Liver (tissue), 8 donors: ENCODE measurements at regions not wholly inside any gene's neighbourhood (a gene's known extent, or its start where the extent isn't known, plus 50 kb on each side); places are given as distances from the start of the nearest gene placed in this dataset.

Source experiments
- DNase-seq: peaks from one replicate; pipeline ENCODE4 v3.0.0-alpha.2; 2017; ENCODE audit warnings: low spot score
- H3K27ac ChIP-seq, 2 donors: one replicate each; pipeline ENCODE4 v1.7.0; 2013; ENCODE audit warnings: inconsistent platforms in 2 of 2, low read length in 2 of 2, control low read depth in 1 of 2, low read depth in 1 of 2, mild to moderate bottlenecking in 1 of 2
- H3K27me3 ChIP-seq, 4 donors: one replicate each; pipeline versions ENCODE4 v1.6.1 to v1.7.0; 2013; ENCODE audit warnings: low read length in 3 of 4, inconsistent platforms in 1 of 4, mild to moderate bottlenecking in 1 of 4, moderate library complexity in 1 of 4; ENCODE audit not compliant: control insufficient read depth in 4 of 4, insufficient read depth in 4 of 4
- H3K36me3 ChIP-seq, 4 donors: one replicate each; pipeline versions ENCODE4 v1.6.1 to v1.7.0; 2013; ENCODE audit warnings: low read length in 3 of 4, mild to moderate bottlenecking in 3 of 4, low read depth in 1 of 4, moderate library complexity in 1 of 4; ENCODE audit not compliant: control insufficient read depth in 4 of 4, insufficient read depth in 3 of 4
- H3K4me1 ChIP-seq, 4 donors: one replicate each; pipeline versions ENCODE4 v1.6.1 to v1.7.0; 2013; ENCODE audit warnings: low read length in 3 of 4, mild to moderate bottlenecking in 3 of 4, moderate library complexity in 1 of 4; ENCODE audit not compliant: control insufficient read depth in 4 of 4, insufficient read depth in 4 of 4
- H3K4me3 ChIP-seq, 3 donors: one replicate each; pipeline versions ENCODE4 v1.6.1 to v1.7.0; 2013; ENCODE audit warnings: low read length in 3 of 3, control low read depth in 1 of 3, low read depth in 1 of 3, mild to moderate bottlenecking in 1 of 3
- H3K9ac ChIP-seq, 2 donors: one replicate each; pipeline ENCODE4 v1.7.0; 2013; ENCODE audit warnings: low read length in 2 of 2, mild to moderate bottlenecking in 2 of 2, moderate library complexity in 2 of 2, control low read depth in 1 of 2, low read depth in 1 of 2
- H3K9me3 ChIP-seq, 4 donors: one replicate each; pipeline versions ENCODE4 v1.6.1 to v1.7.0; 2013; ENCODE audit warnings: low read length in 3 of 4; ENCODE audit not compliant: control insufficient read depth in 4 of 4
- CTCF ChIP-seq: fragments of 150-350 bp; IDR thresholded peaks from 2 replicates; pipeline ENCODE4 v1.5.1; 2017; ENCODE audit warnings: improper control_type of control experiment, low read depth, low read length; ENCODE audit not compliant: missing input control
- EGR1 ChIP-seq, 2 donors: IDR thresholded peaks; 2 replicates each; pipeline ENCODE4 v1.6.1; 2016 to 2018; ENCODE audit warnings: antibody characterized with exemption in 2 of 2, low read depth in 2 of 2
- FOXA1 ChIP-seq: IDR thresholded peaks from 2 replicates; pipeline ENCODE4 v1.6.1; 2016; ENCODE audit warnings: antibody characterized with exemption
- FOXA2 ChIP-seq: IDR thresholded peaks from 2 replicates; pipeline ENCODE4 v1.6.1; 2016; ENCODE audit warnings: antibody characterized with exemption
- HNF4A ChIP-seq, 2 donors: conservative IDR thresholded peaks; 2 replicates each; pipeline ENCODE4 v1.6.1; 2016; ENCODE audit warnings: antibody characterized with exemption in 2 of 2, mild to moderate bottlenecking in 2 of 2
- HNF4G ChIP-seq: IDR thresholded peaks from 2 replicates; pipeline ENCODE4 v1.6.1; 2016; ENCODE audit warnings: antibody characterized with exemption
- JUND ChIP-seq, 2 donors: IDR thresholded peaks; 2 replicates each; pipeline ENCODE4 v1.6.1; 2016; ENCODE audit warnings: antibody characterized with exemption in 2 of 2
- MAX ChIP-seq: IDR thresholded peaks from 2 replicates; pipeline ENCODE4 v1.6.1; 2016; ENCODE audit warnings: antibody characterized with exemption
- RXRA ChIP-seq, 2 donors: IDR thresholded peaks; 2 replicates each; pipeline ENCODE4 v1.6.1; 2017 to 2018; ENCODE audit warnings: antibody characterized with exemption in 2 of 2, mild to moderate bottlenecking in 1 of 2
- TAF1 ChIP-seq: conservative IDR thresholded peaks from 2 replicates; pipeline ENCODE4 v1.6.1; 2016; ENCODE audit warnings: antibody characterized with exemption, mild to moderate bottlenecking
- WGBS: extraction: QIAGEN DNeasy Blood & Tissue Kit; methylation state at CpG from one replicate; pipeline ENCODE4 v1.1.7; 2013; 5-methylcytosine and 5-hydroxymethylcytosine counted together
- TF ChIP-seq, protein P1 (sequence below): IDR thresholded peaks from 2 replicates; pipeline ENCODE4 v1.6.1; 2016; ENCODE audit warnings: antibody characterized with exemption, mild to moderate bottlenecking
- TF ChIP-seq, protein P2 (sequence below): IDR thresholded peaks from 2 replicates; pipeline ENCODE4 v1.6.1; 2016; ENCODE audit warnings: antibody characterized with exemption
- donor health status: healthy.
- donor health status: healthy.
- donor health status: healthy.
- donor health status: healthy.
- donor health status: healthy.

GRCh38 chr14:26938054-26938453 lies 340.2 kb upstream of the NOVA1 start:
- Histone ChIP-seq H3K4me3 (no peak overlapping the region), H3K27me3 (no peaks in the 10 kb centered on the region), H3K36me3 (no peaks in the 10 kb centered on the region), H3K9ac (no peak overlapping the region), H3K9me3 (no peaks in the 10 kb centered on the region), H3K27ac (no peak overlapping the region), H3K4me1 (no peaks in the 10 kb centered on the region)
- 74% methylated on average over 1 of the region's 1 CpG for WGBS
- no peak for DNase-seq
- no peak for TF ChIP-seq JUND (IDR thresholded peaks at IDR 0.05)
- TF ChIP-seq, protein P1, sequence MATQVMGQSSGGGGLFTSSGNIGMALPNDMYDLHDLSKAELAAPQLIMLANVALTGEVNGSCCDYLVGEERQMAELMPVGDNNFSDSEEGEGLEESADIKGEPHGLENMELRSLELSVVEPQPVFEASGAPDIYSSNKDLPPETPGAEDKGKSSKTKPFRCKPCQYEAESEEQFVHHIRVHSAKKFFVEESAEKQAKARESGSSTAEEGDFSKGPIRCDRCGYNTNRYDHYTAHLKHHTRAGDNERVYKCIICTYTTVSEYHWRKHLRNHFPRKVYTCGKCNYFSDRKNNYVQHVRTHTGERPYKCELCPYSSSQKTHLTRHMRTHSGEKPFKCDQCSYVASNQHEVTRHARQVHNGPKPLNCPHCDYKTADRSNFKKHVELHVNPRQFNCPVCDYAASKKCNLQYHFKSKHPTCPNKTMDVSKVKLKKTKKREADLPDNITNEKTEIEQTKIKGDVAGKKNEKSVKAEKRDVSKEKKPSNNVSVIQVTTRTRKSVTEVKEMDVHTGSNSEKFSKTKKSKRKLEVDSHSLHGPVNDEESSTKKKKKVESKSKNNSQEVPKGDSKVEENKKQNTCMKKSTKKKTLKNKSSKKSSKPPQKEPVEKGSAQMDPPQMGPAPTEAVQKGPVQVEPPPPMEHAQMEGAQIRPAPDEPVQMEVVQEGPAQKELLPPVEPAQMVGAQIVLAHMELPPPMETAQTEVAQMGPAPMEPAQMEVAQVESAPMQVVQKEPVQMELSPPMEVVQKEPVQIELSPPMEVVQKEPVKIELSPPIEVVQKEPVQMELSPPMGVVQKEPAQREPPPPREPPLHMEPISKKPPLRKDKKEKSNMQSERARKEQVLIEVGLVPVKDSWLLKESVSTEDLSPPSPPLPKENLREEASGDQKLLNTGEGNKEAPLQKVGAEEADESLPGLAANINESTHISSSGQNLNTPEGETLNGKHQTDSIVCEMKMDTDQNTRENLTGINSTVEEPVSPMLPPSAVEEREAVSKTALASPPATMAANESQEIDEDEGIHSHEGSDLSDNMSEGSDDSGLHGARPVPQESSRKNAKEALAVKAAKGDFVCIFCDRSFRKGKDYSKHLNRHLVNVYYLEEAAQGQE: no peak
- no peak for TF ChIP-seq FOXA1
- no peak for TF ChIP-seq MAX
- TF ChIP-seq HNF4G: no peak
- TF ChIP-seq CTCF: no peak
- TF ChIP-seq, protein P2, sequence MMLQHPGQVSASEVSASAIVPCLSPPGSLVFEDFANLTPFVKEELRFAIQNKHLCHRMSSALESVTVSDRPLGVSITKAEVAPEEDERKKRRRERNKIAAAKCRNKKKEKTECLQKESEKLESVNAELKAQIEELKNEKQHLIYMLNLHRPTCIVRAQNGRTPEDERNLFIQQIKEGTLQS: no peak
- TF ChIP-seq FOXA2: no peak
- no peak for TF ChIP-seq RXRA (IDR thresholded peaks at IDR 0.05)
- TF ChIP-seq EGR1 (IDR thresholded peaks at IDR 0.05; ENCODE audit: low read depth in 2 of 2): no peak
- no peak for TF ChIP-seq HNF4A (conservative IDR thresholded peaks at IDR 0.05)

DNA sequence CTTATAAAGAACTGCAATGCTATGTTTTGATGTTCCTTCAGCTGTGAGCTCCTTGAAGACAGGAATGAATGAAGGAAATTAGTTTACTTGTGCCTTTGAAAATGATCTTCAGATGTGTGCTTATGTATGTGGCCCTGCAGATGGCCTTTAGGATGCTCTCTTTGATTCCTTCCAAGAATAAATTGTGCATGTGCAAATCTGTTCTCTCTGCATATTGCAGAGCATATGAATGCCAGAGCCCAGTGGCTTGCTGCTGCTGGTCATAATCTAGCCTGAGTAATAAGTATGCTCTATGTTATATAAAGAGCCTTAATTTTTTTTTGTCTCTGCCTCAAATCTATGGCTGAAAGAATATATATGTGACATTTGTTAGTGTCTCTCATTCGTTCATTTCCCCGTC lies 341.9 kb upstream of the NOVA1 start:
- DNase-seq: no peak
- TF ChIP-seq FOXA2 (no peak), TAF1 (no peak), CTCF (no peak), RXRA (IDR thresholded peaks at IDR 0.05) (no peak), FOXA1 (no peak), JUND (IDR thresholded peaks at IDR 0.05) (no peak)
- TF ChIP-seq, protein P1: no peak
- no peaks in the 10 kb centered on the region for H3K9me3 ChIP-seq
- no peak overlapping the region for H3K9ac ChIP-seq
- 76% methylated on average over 2 of the region's 2 CpGs for WGBS
- no peak overlapping the region for H3K4me3 ChIP-seq
- no peaks in the 10 kb centered on the region for H3K36me3 ChIP-seq
- H3K27me3 ChIP-seq: no peaks in the 10 kb centered on the region
- no peaks in the 10 kb centered on the region for H3K4me1 ChIP-seq
- no peak overlapping the region for H3K27ac ChIP-seq
